Globus pallidus (tissue), 1 donor: ENCODE measurements at regions not wholly inside any gene's neighbourhood (a gene's known extent, or its start where the extent isn't known, plus 50 kb on each side); places are given as distances from the start of the nearest gene placed in this dataset.

ENCODE experiments used
- DNase-seq: peaks from one replicate; pipeline ENCODE4 v3.0.0-alpha.2; 2015; ENCODE audit warnings: low spot score

DNA sequence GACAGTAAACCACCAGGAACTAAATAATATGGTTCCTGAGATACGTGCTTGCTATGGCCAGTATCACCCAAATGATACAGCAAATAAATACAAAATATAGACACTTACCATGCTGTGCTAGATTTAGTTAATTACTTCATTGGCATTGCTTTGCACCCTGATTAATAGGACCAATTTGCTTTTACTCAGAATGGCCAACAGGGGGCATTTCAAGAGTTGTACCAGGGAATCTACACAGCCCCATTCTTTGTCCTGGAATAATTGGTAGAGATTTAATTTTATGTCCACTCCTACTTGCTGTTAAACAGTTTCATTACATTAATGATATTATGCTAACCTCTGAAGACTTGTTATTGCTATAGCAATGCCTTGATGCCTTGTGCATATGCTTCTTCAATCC lies 280.8 kb downstream of the RERGL start:
- no peak for DNase-seq

DNA sequence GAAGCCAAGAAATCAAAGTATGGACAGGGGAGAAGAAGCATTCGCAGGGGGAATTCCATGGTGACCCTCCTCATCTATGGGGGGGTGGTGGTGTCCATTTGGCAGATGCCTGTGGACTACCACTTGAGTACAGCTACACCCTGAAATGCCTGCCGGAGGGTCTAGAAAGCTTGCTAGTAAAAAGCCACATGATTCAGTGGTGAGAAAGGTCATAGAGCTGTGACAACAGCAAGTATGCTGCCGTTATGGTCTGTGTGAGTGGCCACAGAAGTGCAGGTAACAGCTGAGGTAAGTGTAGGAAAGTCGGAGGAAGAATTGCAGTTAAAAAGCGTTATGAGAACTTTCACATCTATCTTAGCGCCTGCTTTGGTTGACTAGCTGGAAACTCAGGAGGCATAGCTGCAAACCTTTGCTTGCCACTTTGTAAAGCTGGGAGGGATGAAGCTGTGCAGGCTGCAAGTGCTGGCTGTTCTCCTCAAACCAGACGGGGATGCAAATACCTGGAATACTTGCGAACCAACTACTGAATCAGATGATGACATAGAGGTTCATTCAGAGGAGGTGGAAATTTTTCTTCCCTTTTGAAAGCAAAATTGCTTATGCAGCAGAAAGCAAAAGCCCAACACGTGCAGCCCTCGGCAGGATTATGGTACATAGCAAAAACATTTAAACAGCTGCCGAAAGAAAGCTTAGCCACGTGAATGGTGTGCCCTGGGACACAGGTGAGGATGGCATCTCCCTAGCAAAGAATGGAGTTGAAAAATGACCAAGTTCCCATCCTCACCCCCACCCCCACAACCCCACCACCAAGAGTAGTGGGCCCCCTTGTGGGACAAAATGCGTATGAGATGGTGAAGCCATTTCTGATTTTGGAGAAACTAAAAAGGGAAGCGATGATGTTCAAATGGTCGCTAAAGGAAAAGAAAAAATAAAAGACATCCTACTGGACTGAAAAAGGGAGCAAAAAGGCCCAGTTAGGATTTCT lies 287.0 kb downstream of the RERGL start:
- no peak for DNase-seq

DNA sequence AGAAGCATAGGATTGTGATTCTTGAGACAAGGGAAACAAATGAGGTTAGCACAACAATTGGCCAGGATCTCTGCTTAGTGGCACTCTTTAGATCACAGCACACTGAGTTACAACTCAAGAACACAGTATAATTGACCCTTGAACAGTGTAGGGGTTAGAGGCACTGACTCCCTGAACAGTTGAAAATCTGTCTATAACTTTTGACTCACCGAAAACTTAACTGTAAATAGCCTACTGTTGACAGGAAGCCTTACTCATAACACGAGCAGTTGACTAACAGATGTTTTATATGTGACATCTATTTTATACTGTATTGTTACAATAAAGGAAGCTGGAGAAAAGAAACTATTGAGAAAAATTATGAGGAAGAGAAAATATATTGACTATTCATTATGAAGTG lies 296.1 kb downstream of the RERGL start:
- no peak for DNase-seq

GRCh38 chr12:17778242-17778641 lies 311.8 kb downstream of the RERGL start:
- DNase-seq: no peak

GRCh38 chr12:17763366-17763765 lies 326.6 kb downstream of the RERGL start:
- no peak for DNase-seq

- DNase-seq: no peak
Measured at GRCh38 chr12:17759982-17760381, 330.0 kb downstream of the RERGL start.
